Activated CD4-positive, alpha-beta memory T cell treated with anti-CD3 and anti-CD28 coated beads, Interleukin-2, amount 10 ng/mL, durations not matched to agents 7 days and 5 days (primary cell): ENCODE measurements at regions not wholly inside any gene's neighbourhood (a gene's known extent, or its start where the extent isn't known, plus 50 kb on each side); places are given as distances from the start of the nearest gene placed in this dataset.

Experiments
- CTCF ChIA-PET: fragments of 350-600 bp; sonication (Branson Sonifier 250); formaldehyde crosslinking; loops from one replicate; lab custom pipeline; 2021; ENCODE audit warnings: antibody characterized with exemption, inconsistent platforms; lab: Charles Lee
- POLR2A ChIA-PET: fragments of 350-600 bp; sonication (Branson Sonifier 250); formaldehyde crosslinking; loops from one replicate; lab custom pipeline; 2021; ENCODE audit warnings: antibody characterized with exemption; lab: Charles Lee
- DNase-seq: peaks from one replicate; pipeline ENCODE4 v3.0.0-alpha.2; 2020
- H3K27ac Mint-ChIP-seq: one replicate; pipeline ENCODE4 v1.8.0; 2021; ENCODE audit warnings: mild to moderate bottlenecking, mixed read lengths
- H3K27me3 Mint-ChIP-seq: one replicate; pipeline ENCODE4 v1.8.0; 2021; ENCODE audit warnings: mixed read lengths
- H3K36me3 Mint-ChIP-seq: one replicate; pipeline ENCODE4 v1.8.0; 2021; ENCODE audit warnings: low read depth, mixed read lengths
- H3K4me1 Mint-ChIP-seq: one replicate; pipeline ENCODE4 v1.8.0; 2021; ENCODE audit warnings: mixed read lengths
- H3K4me3 Mint-ChIP-seq: one replicate; pipeline ENCODE4 v1.8.0; 2021; ENCODE audit warnings: mild to moderate bottlenecking, mixed read lengths
- H3K9me3 Mint-ChIP-seq: one replicate; pipeline ENCODE4 v1.8.0; 2021; ENCODE audit warnings: mixed read lengths

DNA sequence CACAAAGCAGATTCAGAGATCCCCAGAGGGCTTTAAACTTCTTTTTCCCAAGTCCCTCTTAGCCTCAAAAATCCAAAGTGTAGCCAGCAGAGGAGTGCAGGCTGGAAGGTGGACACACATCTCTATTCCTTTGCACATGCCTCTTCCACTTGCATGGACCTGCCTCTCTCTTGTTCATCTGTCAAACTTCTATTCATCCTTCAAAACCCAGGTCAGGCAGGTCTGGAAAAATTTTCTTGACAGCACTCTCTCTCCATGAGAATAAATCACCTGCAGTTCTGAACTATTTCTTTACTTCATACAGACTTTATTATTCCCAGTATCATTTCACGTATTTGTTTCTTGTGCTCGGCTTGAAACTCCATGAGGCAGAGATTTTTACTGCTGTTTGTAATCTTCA lies 127.5 kb downstream of the SS18 start:
- no peak overlapping the region for H3K27ac Mint-ChIP-seq
- H3K27me3 Mint-ChIP-seq: peaks cover 16% of the 10 kb centered on the region
- POLR2A ChIA-PET: no interaction called here
- no peaks in the 10 kb centered on the region for H3K36me3 Mint-ChIP-seq
- CTCF ChIA-PET: no interaction called here
- no peak for DNase-seq
- no peak overlapping the region for H3K4me3 Mint-ChIP-seq
- H3K4me1 Mint-ChIP-seq: no peaks in the 10 kb centered on the region
- no peaks in the 10 kb centered on the region for H3K9me3 Mint-ChIP-seq

DNA sequence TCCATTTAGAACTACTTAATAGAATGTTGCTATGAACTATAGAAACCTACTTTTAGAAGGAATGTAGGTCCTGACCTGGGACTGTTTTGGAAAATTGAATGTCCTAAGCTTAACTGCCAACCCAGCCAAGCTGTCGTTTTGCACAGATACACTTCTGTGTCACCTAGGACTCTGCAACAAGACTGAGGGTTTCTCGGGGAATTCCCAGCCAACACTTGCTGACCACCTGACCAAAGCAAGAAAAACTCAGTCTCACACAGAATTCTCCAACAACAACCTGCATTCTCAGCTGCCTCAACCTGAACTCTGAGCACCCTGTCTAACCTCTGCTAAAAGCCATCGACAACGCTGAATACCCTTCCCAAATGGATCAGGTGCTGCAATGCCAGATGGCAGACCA lies 128.2 kb downstream of the SS18 start:
- CTCF ChIA-PET: no interaction called here
- POLR2A ChIA-PET: no interaction called here
- H3K4me1 Mint-ChIP-seq: no peaks in the 10 kb centered on the region

DNA sequence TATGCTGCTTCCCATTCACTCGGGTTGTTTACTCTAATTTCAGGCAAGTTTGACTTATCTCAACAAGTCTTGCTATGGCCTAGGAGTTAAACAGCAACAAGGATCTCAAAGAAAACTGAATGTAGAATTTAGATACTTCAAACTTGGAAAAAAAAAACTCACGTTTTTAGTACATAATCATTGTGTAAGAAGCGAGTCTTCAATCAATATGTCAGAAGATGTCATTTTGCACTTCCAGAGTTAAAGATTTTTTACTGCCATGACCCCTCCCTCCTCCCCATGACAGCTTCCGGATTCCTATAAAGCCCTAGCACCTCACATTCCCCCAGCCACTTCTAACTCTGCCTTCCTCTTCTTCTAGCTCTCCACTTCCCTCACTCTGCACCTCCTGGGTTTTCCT lies 133.4 kb downstream of the SS18 start:
- H3K9me3 Mint-ChIP-seq: no peaks in the 10 kb centered on the region
- no peaks in the 10 kb centered on the region for H3K27me3 Mint-ChIP-seq
- ChIA-PET POLR2A (no interaction called here), CTCF (no interaction called here)
- no peaks in the 10 kb centered on the region for H3K36me3 Mint-ChIP-seq
- no peak for DNase-seq
- H3K27ac Mint-ChIP-seq: no peak overlapping the region
- peaks cover 10% of the 10 kb centered on the region for H3K4me1 Mint-ChIP-seq
- H3K4me3 Mint-ChIP-seq: no peak overlapping the region

More for the DNA sequence above, 128.2 kb downstream of the SS18 start:
- peaks cover 16% of the 10 kb centered on the region for H3K27me3 Mint-ChIP-seq
- no peaks in the 10 kb centered on the region for H3K36me3 Mint-ChIP-seq
- DNase-seq: no peak
- no peak overlapping the region for H3K27ac Mint-ChIP-seq
- H3K4me3 Mint-ChIP-seq: no peak overlapping the region
- no peaks in the 10 kb centered on the region for H3K9me3 Mint-ChIP-seq

DNA sequence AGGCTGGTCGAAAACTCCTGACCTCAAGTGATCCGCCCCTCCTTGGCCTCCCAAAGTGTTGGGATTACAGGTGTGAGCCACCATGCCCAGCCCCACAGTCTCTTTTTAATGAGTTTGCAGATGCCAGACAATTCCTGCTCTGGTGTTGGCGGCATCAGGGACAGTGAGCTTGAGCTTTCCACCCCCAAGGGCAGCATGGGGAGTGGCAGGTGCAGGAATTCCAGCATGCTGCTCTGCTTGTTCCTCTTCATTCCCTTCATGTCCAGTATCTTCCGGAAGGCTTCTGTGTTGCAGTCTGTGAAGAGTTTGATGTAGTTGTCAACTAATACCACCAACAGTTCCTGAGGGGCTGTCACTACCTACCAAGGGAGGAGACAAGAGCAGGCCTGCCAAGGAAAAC lies 137.3 kb downstream of the SS18 start:
- ChIA-PET POLR2A (no interaction called here), CTCF (interaction anchor here (1.2 kb wide), 1 partner anchor 10 kb away, joined by 4 read pairs; no protein-coding TSS in a partner anchor)
- Mint-ChIP-seq H3K4me1 (peaks cover 10% of the 10 kb centered on the region), H3K27ac (no peak overlapping the region), H3K27me3 (no peaks in the 10 kb centered on the region), H3K9me3 (no peaks in the 10 kb centered on the region), H3K36me3 (no peaks in the 10 kb centered on the region), H3K4me3 (no peak overlapping the region)
- no peak for DNase-seq

DNA sequence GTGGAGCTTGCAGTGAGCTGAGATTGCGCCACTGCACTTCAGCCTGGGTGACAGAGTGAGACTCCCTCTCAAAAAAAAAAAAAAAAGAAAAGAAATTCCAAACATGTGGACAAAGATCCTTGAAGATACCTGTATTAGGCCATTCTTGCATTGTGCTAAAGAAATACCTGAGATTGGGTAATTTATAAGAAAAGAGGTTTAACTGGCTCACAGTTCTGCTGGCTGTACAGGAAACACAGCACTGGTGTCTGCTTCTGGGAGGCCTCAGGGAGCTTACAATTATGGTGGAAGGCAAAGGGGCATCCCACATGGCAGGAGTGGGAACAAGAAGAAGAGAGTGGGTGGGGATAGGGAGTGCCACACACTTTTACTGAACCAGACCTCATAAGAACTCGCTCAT lies 140.1 kb downstream of the SS18 start:
- no peak for DNase-seq
- ChIA-PET CTCF (no interaction called here), POLR2A (no interaction called here)
- no peaks in the 10 kb centered on the region for H3K36me3 Mint-ChIP-seq
- H3K4me3 Mint-ChIP-seq: no peak overlapping the region
- H3K27ac Mint-ChIP-seq: no peak overlapping the region
- H3K4me1 Mint-ChIP-seq: peaks cover 10% of the 10 kb centered on the region
- H3K27me3 Mint-ChIP-seq: no peaks in the 10 kb centered on the region
- H3K9me3 Mint-ChIP-seq: no peaks in the 10 kb centered on the region

DNA sequence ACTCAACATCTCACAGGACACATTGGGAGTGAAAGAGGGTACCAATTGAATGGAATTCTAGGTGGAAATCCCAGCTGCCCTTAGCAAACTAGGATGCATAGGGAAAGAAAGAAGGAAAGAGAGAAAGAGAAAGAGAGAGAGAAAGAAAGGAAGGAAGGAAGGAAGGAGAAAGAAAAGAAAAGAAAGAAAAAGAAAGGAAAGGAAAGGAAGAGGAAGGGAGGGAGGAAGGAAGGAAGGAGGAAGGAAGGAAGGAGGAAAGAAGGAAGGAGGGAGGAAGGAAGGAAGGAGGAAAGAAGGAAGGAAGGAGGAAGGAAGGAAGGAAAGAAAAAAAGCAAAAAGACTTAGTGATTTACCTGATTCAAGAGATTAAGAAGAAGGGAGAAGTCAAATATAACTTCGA lies 143.9 kb downstream of the SS18 start:
- no peak for DNase-seq
- POLR2A ChIA-PET: no interaction called here
- H3K27ac Mint-ChIP-seq: no peak overlapping the region
- no peaks in the 10 kb centered on the region for H3K36me3 Mint-ChIP-seq
- no peaks in the 10 kb centered on the region for H3K4me1 Mint-ChIP-seq
- H3K9me3 Mint-ChIP-seq: no peaks in the 10 kb centered on the region
- no peak overlapping the region for H3K4me3 Mint-ChIP-seq
- CTCF ChIA-PET: no interaction called here
- no peaks in the 10 kb centered on the region for H3K27me3 Mint-ChIP-seq

DNA sequence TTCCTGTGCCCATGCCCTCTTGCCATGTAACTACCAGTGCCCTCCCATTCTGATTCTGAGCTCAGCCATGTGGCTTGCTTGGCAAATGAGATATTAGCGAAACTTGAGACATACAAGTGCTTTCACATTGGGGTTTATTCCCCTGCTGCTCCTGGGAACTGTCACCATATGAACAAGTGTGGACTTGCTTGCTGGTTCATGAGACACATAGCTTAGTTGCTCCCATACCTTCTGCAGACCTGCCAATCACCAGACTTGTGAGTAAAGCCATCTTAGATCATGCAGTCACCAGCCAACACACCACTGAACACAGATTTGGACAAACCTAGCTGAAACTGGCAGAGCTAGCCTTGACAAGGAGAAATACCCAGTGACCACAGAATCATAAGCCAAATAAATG lies 155.1 kb downstream of the SS18 start:
- Mint-ChIP-seq H3K4me3 (no peak overlapping the region), H3K36me3 (no peaks in the 10 kb centered on the region), H3K9me3 (no peaks in the 10 kb centered on the region), H3K4me1 (no peaks in the 10 kb centered on the region), H3K27me3 (peaks cover 23% of the 10 kb centered on the region), H3K27ac (no peak overlapping the region)
- DNase-seq: no peak
- CTCF ChIA-PET: no interaction called here
- POLR2A ChIA-PET: no interaction called here

DNA sequence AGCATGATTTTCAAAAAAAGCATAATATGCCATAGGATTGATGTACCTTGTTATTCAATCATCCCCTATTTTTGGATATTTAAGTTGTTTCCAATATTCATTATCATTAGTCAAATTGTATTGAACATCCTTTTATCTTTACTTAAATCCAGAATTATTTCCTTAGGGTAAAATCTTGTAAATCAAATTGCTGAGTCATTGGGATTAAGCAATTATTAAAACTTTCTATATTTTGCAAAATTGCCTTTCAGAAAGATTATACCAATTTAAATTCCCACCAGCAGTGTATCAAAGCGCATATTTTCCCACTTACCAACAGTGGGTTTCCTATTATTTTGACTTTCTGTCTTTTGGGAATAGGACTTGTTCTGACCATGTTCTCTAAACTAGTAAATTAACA lies 159.3 kb downstream of the SS18 start:
- Mint-ChIP-seq H3K4me3 (no peak overlapping the region), H3K9me3 (no peaks in the 10 kb centered on the region), H3K27me3 (peaks cover 14% of the 10 kb centered on the region), H3K27ac (no peak overlapping the region), H3K4me1 (no peaks in the 10 kb centered on the region), H3K36me3 (no peaks in the 10 kb centered on the region)
- CTCF ChIA-PET: no interaction called here
- POLR2A ChIA-PET: no interaction called here
- no peak for DNase-seq

DNA sequence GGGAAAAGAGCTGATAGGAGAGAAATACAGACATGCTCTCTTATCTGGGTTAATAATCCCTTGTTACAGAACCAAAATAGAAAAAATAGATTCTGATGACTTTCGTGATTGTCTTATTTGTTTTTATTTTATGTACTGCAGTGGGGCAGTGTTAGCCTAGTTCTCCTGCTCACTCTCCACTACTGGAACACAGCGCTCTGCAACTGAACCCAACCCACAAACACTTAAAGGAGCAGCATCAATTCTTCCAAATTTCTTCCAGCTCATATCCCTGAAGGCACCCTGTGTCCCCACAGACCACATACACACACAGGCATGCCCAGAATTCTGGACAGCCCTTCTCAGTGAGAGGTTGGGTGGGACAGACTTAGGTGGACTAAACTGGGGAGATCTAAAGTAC lies 160.6 kb downstream of the SS18 start:
- H3K27ac Mint-ChIP-seq: no peak overlapping the region
- H3K4me1 Mint-ChIP-seq: no peaks in the 10 kb centered on the region
- ChIA-PET CTCF (no interaction called here), POLR2A (no interaction called here)
- no peaks in the 10 kb centered on the region for H3K36me3 Mint-ChIP-seq
- H3K4me3 Mint-ChIP-seq: no peak overlapping the region
- no peak for DNase-seq
- H3K9me3 Mint-ChIP-seq: no peaks in the 10 kb centered on the region
- peaks cover 10% of the 10 kb centered on the region for H3K27me3 Mint-ChIP-seq

DNA sequence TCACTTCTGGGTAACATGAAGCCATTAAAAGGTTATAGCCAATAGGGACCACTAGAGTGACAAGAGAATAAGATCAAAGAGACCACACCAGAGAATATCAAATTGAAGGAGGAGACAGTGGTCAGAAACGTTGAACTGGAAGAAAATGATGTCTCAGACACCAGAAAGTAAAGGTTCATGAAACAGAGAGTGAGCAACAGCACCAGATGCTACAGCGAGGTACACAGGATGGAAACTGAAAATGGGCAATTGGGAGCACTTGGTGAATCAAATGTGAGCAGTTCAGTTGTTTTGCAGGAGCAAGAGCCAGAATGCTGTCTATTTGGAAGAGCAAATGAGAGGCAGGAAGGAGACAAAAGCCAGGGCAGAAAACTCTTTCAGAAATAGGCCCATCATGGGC lies 162.6 kb downstream of the SS18 start:
- H3K27ac Mint-ChIP-seq: no peak overlapping the region
- ChIA-PET CTCF (no interaction called here), POLR2A (no interaction called here)
- H3K4me1 Mint-ChIP-seq: no peaks in the 10 kb centered on the region
- H3K27me3 Mint-ChIP-seq: peaks cover 10% of the 10 kb centered on the region
- H3K9me3 Mint-ChIP-seq: no peaks in the 10 kb centered on the region
- DNase-seq: no peak
- no peak overlapping the region for H3K4me3 Mint-ChIP-seq
- H3K36me3 Mint-ChIP-seq: no peaks in the 10 kb centered on the region

DNA sequence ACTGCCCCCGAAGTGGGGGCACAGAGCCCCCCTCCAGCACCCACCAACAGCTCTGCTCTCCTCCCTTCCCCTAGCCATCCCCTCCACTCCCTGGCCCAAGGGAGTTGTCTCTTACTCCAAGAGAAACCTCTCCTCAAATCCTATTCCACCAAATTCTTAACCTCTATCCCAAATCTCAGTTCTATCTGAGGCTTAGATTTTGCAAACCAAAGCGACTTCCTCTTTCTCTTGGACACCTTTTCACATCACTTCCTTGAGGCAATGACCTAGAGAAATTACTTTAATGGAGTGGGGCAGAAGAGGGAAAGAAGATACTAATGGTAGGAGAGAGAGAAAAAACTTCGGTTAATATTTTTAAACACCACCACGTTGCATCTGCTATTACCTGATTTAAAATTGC lies 167.2 kb downstream of the SS18 start:
- H3K4me3 Mint-ChIP-seq: no peak overlapping the region
- H3K9me3 Mint-ChIP-seq: no peaks in the 10 kb centered on the region
- CTCF ChIA-PET: no interaction called here

DNA sequence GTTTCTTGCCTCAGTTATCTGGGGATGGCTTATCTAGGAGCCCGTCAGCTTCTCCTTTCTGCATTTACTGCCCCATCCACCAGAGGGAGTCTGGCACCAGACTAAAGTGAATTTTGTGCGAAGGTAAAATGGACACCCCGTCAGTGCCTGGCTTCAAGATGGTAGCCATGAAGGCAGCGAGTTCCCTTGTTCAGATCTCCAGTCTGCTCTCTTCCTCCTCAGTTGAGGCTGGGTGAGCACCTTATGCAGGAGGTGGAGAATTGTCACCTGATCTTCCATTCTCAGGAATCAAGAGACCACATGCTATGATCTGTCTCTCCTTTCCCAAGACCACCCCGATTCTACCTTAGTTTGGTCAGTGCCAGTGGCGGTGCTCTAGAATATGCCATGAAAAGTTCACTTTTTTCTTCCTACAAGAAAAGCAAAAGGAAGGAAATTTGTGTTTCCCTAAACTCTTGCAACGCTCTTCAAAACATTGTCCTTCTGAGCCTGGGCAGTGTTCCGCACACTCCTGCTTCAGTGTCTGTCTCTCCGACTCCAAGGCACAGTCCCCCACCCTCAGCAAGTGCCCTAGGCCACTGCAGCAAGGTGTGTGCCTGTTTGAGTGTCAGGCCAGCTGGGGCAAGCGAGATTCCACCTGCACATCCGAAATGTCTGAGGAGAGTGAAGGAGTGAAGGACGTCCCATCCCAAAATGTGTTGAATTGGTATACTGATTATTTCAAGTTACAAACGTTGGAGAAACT lies 168.6 kb downstream of the SS18 start:
- Mint-ChIP-seq H3K9me3 (no peaks in the 10 kb centered on the region), H3K27ac (no peak overlapping the region), H3K4me1 (no peaks in the 10 kb centered on the region), H3K27me3 (peaks cover 3% of the 10 kb centered on the region), H3K4me3 (no peak overlapping the region), H3K36me3 (no peaks in the 10 kb centered on the region)
- DNase-seq: peak; percentile 39
- ChIA-PET CTCF (interaction anchor here (0.8 to 1.3 kb wide), 4 partner anchors 9 to 677 kb away, joined by 3 to 4 read pairs (median 4); no protein-coding TSS in a partner anchor), POLR2A (no interaction called here)

More for the DNA sequence above, 167.2 kb downstream of the SS18 start:
- POLR2A ChIA-PET: no interaction called here
- Mint-ChIP-seq H3K36me3 (no peaks in the 10 kb centered on the region), H3K27ac (no peak overlapping the region), H3K27me3 (peaks cover 5% of the 10 kb centered on the region), H3K4me1 (no peaks in the 10 kb centered on the region)
- DNase-seq: no peak

DNA sequence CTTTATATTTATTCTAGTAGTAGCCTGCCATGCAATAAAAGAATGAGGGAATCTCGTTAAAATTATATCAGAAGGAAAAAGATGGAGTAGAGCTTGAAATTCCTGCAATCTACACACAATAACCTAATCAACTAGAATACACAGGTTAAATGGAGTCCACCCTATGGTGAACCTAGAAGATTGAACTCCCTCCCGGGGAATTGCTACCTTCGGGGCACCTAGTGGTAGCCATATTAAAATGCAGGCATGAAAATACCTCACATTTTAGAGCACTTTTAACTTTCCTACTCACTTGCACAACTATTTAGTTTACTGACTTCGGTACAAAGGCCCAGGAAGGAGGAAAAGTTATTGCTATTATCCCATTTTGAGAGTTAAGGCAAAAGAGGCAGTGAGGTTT lies 174.5 kb downstream of the SS18 start:
- no peaks in the 10 kb centered on the region for H3K36me3 Mint-ChIP-seq
- no peak overlapping the region for H3K27ac Mint-ChIP-seq
- no peaks in the 10 kb centered on the region for H3K9me3 Mint-ChIP-seq
- POLR2A ChIA-PET: no interaction called here
- no peaks in the 10 kb centered on the region for H3K4me1 Mint-ChIP-seq
- H3K4me3 Mint-ChIP-seq: no peak overlapping the region
- no peak for DNase-seq
- CTCF ChIA-PET: no interaction called here
- peaks cover 11% of the 10 kb centered on the region for H3K27me3 Mint-ChIP-seq

DNA sequence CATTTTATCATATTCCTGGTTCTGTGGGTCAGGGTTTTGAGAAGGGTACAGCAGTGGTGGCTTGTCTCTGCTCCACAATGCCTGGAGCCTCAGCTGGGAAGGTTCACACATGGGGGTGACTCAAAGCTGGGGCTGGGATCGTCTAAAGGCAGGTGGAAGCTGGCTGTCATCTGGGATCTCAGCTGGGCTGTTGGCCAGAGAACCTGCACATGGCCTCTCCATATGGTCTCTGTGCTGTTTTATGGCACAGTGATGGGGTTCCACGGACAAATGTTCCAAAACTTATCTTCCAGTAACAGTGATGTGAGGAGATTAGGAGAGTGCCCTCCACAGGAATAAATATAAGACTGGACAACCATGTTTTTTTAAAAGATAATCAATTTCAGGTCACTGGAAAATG lies 191.4 kb downstream of the SS18 start:
- no peaks in the 10 kb centered on the region for H3K4me1 Mint-ChIP-seq
- CTCF ChIA-PET: no interaction called here
- no peak overlapping the region for H3K27ac Mint-ChIP-seq
- POLR2A ChIA-PET: no interaction called here
- DNase-seq: no peak
- H3K4me3 Mint-ChIP-seq: no peak overlapping the region
- peaks cover 1% of the 10 kb centered on the region for H3K27me3 Mint-ChIP-seq
- no peaks in the 10 kb centered on the region for H3K36me3 Mint-ChIP-seq
- H3K9me3 Mint-ChIP-seq: no peaks in the 10 kb centered on the region
